Vagina (tissue), 2 donors: ENCODE measurements at regions not wholly inside any gene's neighbourhood (a gene's known extent, or its start where the extent isn't known, plus 50 kb on each side); places are given as distances from the start of the nearest gene placed in this dataset.

Source experiments
- DNase-seq, 2 donors: peaks; one replicate each; pipeline ENCODE4 v3.0.0-alpha.2; 2017; ENCODE audit errors: extremely low spot score in 2 of 2
- H3K27ac ChIP-seq: fragments of 200-600 bp; sonication (generic); one replicate; pipeline ENCODE4 v1.5.1; 2019
- H3K27me3 ChIP-seq: fragments of 200-600 bp; sonication (generic); one replicate; pipeline ENCODE4 v1.5.1; 2019
- H3K36me3 ChIP-seq, 2 donors: fragments of 200-600 bp; sonication (generic); one replicate each; pipeline ENCODE4 v1.5.1; 2017 to 2019
- H3K4me1 ChIP-seq: fragments of 200-600 bp; sonication (generic); one replicate; pipeline ENCODE4 v1.5.1; 2019
- H3K4me3 ChIP-seq, 2 donors: fragments of 200-600 bp; sonication (generic); 1 replicate in 1 of 2; 2 replicates in 1 of 2; pipeline ENCODE4 v1.5.1; 2016 to 2019
- H3K9me3 ChIP-seq: fragments of 200-600 bp; sonication (generic); one replicate; pipeline ENCODE4 v1.5.1; 2019
- CTCF ChIP-seq, 3 experiments: fragments of 450-650 bp in 2 of 3; fragments of 200-600 bp in 1 of 3; sonication (generic) in 1 of 3; IDR thresholded peaks; one replicate each; pipeline ENCODE4 v1.5.1; 2017 to 2019; ENCODE audit warnings: antibody characterized with exemption in 3 of 3, mild to moderate bottlenecking in 2 of 3, moderate library complexity in 2 of 3
- POLR2A ChIP-seq, 2 donors: fragments of 450-650 bp; IDR thresholded peaks; one replicate each; pipeline ENCODE4 v1.6.1; 2017; ENCODE audit warnings: antibody characterized with exemption in 2 of 2, mild to moderate bottlenecking in 2 of 2, moderate library complexity in 2 of 2
- POLR2AphosphoS5 ChIP-seq, 2 donors: sonication (generic); formaldehyde crosslinking; IDR thresholded peaks; one replicate each; pipeline ENCODE4 v1.9.0; 2017; ENCODE audit warnings: antibody characterized with exemption in 2 of 2, mild to moderate bottlenecking in 2 of 2, low read depth in 1 of 2; ENCODE audit not compliant: insufficient read depth in 1 of 2
- intact Hi-C: fragments of 100-400 bp; cut with DNase I; formaldehyde crosslinking; loops from one replicate; pipeline ENCODE4 v1.15.1; 2023

DNA sequence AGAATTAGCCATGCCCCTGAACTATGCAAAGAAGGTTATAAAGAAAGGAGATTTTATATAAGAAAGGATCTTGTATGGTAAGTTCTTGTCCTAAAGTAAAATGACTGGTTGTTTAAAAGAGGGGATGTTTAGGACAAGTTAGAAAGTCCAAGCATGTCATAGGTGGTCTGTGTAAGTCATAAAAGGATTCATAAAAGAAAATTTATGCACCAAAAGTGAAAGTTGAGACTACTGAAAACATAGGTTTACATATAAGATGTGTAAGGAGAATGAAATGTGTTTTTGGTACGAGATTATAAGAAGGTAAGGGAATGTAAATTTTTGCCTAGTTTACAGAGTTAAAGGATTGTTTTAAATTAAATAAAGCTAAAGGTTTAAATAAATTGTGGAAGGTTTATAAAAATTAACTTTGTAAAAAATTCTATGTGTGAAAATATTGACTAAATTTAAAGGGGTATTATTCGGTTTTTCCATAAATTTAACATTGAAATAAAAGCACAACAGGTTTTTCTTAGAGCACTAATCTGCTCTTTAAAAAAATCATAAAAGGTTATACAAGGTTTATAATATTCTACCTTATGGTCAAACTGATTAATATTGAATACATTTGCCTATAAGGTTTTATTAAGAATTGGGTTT lies 93.6 kb upstream of the UST start:
- no peak for DNase-seq
- no peaks in the 10 kb centered on the region for H3K9me3 ChIP-seq
- H3K4me3 ChIP-seq, result no peak overlapping the region
- no peaks in the 10 kb centered on the region for H3K4me1 ChIP-seq
- intact Hi-C loops, result no loop called here
- H3K27me3 ChIP-seq, result no peaks in the 10 kb centered on the region
- no peak overlapping the region for H3K27ac ChIP-seq
- H3K36me3 ChIP-seq, result no peaks in the 10 kb centered on the region
- no peak for TF ChIP-seq POLR2A (IDR thresholded peaks at IDR 0.05)
- TF ChIP-seq CTCF (IDR thresholded peaks at IDR 0.05), result no peak
- no peak for TF ChIP-seq POLR2AphosphoS5 (IDR thresholded peaks at IDR 0.05; ENCODE audit: insufficient read depth in 1 of 2, low read depth in 1 of 2)

DNA sequence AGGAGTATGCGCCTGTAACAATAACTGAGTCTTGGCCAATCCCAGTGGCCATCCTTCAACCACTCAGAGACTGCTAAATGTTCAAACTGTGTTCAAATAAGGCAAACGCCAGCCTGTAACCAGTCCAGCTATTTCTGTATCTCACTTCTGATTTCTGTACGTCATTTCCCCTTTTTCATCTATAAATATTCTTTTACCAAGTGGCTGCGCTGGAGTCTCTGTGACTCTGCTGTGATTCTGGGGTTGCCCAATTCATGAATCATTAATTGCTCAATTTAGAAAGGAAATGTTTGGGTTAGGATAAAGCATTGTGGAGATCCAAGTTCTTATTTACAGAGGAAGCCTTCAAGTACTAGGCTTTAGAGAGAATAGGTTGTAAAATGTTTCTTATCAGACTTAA lies 89.8 kb upstream of the UST start:
- H3K9me3 ChIP-seq, result no peaks in the 10 kb centered on the region
- no peak for DNase-seq
- no peak for TF ChIP-seq POLR2AphosphoS5 (IDR thresholded peaks at IDR 0.05; ENCODE audit: insufficient read depth in 1 of 2, low read depth in 1 of 2)
- no peak for TF ChIP-seq CTCF (IDR thresholded peaks at IDR 0.05)
- TF ChIP-seq POLR2A (IDR thresholded peaks at IDR 0.05), result no peak
- H3K27me3 ChIP-seq, result no peaks in the 10 kb centered on the region
- no peak overlapping the region for H3K4me3 ChIP-seq
- intact Hi-C loops, result no loop called here
- H3K4me1 ChIP-seq, result no peaks in the 10 kb centered on the region
- H3K27ac ChIP-seq, result no peak overlapping the region
- no peaks in the 10 kb centered on the region for H3K36me3 ChIP-seq

DNA sequence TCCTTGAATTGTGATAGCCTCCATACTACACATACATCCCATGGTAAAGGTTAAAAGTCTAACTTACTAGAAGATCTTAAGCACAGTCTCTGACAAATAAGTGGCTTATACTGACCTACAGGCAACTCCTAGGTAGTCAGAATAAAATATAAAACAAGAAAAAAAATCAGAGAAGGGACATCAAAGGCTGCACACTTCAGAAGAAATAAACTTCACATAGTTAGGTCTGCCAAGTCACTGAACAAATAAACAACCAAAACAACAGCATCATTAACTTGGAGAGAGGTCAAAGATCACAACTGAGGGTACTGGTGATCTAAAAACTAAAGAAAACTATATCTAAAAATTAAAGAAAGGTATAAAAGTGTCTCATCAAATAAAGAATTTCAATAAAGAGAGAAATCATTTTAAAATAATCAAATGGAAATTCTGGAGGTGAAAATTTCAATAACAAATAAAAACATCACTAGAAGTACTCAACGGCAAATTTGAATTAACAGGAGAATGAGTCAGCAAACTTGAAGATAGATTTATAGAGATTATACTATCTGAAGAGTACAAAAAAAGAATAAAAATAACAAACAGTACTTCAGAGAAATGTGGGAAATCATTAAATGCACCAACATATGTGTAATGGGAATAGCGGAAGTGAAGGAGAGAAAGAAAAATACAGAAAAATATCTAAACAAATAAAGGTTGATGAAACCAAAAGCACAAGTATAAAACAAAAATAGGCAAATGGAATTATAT lies 88.0 kb upstream of the UST start:
- Histone ChIP-seq H3K36me3 (no peaks in the 10 kb centered on the region), H3K4me1 (no peaks in the 10 kb centered on the region), H3K27me3 (no peaks in the 10 kb centered on the region), H3K27ac (no peak overlapping the region), H3K4me3 (no peak overlapping the region), H3K9me3 (no peaks in the 10 kb centered on the region)
- intact Hi-C loops, result no loop called here
- no peak for DNase-seq
- no peak for TF ChIP-seq POLR2A (IDR thresholded peaks at IDR 0.05)
- TF ChIP-seq CTCF (IDR thresholded peaks at IDR 0.05), result no peak
- no peak for TF ChIP-seq POLR2AphosphoS5 (IDR thresholded peaks at IDR 0.05; ENCODE audit: insufficient read depth in 1 of 2, low read depth in 1 of 2)

DNA sequence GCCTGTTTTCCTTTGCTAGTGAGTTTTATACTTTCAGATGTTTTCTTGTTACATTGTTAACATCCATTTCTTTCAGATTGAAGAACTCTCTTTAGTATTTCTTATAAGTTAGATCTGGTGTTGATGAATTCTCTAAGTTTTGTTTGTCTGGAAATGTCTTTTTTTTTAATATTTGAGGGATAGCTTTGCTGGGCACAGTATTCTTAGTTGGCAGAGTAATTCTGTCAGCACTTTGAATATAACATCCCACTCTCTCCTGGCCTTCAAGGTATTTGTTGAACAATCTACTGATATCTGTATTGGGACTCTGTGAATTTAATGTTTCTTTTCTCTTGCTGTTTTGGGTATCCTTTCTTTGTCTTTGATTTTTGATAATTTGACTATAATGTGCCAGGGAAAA lies 79.4 kb upstream of the UST start:
- H3K27ac ChIP-seq, result no peak overlapping the region
- no peaks in the 10 kb centered on the region for H3K36me3 ChIP-seq
- TF ChIP-seq POLR2A (IDR thresholded peaks at IDR 0.05), result no peak
- peaks cover 10% of the 10 kb centered on the region for H3K9me3 ChIP-seq
- H3K27me3 ChIP-seq, result no peaks in the 10 kb centered on the region
- intact Hi-C loops, result no loop called here
- H3K4me1 ChIP-seq, result no peaks in the 10 kb centered on the region
- no peak overlapping the region for H3K4me3 ChIP-seq
- DNase-seq, result no peak

GRCh38 chr6:148671085-148671484 lies 75.7 kb upstream of the UST start:
- no peak overlapping the region for H3K27ac ChIP-seq
- no peaks in the 10 kb centered on the region for H3K36me3 ChIP-seq
- intact Hi-C loops, result no loop called here
- TF ChIP-seq POLR2AphosphoS5 (IDR thresholded peaks at IDR 0.05; ENCODE audit: insufficient read depth in 1 of 2, low read depth in 1 of 2), result no peak
- no peak for DNase-seq
- H3K9me3 ChIP-seq, result peaks cover 10% of the 10 kb centered on the region
- H3K4me3 ChIP-seq, result no peak overlapping the region
- no peaks in the 10 kb centered on the region for H3K27me3 ChIP-seq
- H3K4me1 ChIP-seq, result no peaks in the 10 kb centered on the region

GRCh38 chr6:148671952-148672351 lies 74.9 kb upstream of the UST start:
- no peak for DNase-seq
- TF ChIP-seq CTCF (IDR thresholded peaks at IDR 0.05) (no peak), POLR2A (IDR thresholded peaks at IDR 0.05) (no peak), POLR2AphosphoS5 (IDR thresholded peaks at IDR 0.05; ENCODE audit: insufficient read depth in 1 of 2, low read depth in 1 of 2) (no peak)
- no peaks in the 10 kb centered on the region for H3K27me3 ChIP-seq
- H3K4me3 ChIP-seq, result no peak overlapping the region
- H3K4me1 ChIP-seq, result no peaks in the 10 kb centered on the region
- no peaks in the 10 kb centered on the region for H3K36me3 ChIP-seq
- peaks cover 10% of the 10 kb centered on the region for H3K9me3 ChIP-seq
- intact Hi-C loops, result no loop called here
- no peak overlapping the region for H3K27ac ChIP-seq
